ENCODE measurements at regions not wholly inside any gene's neighbourhood (a gene's known extent, or its start where the extent isn't known, plus 50 kb on each side); places are given as distances from the start of the nearest gene placed in this dataset.

DNA sequence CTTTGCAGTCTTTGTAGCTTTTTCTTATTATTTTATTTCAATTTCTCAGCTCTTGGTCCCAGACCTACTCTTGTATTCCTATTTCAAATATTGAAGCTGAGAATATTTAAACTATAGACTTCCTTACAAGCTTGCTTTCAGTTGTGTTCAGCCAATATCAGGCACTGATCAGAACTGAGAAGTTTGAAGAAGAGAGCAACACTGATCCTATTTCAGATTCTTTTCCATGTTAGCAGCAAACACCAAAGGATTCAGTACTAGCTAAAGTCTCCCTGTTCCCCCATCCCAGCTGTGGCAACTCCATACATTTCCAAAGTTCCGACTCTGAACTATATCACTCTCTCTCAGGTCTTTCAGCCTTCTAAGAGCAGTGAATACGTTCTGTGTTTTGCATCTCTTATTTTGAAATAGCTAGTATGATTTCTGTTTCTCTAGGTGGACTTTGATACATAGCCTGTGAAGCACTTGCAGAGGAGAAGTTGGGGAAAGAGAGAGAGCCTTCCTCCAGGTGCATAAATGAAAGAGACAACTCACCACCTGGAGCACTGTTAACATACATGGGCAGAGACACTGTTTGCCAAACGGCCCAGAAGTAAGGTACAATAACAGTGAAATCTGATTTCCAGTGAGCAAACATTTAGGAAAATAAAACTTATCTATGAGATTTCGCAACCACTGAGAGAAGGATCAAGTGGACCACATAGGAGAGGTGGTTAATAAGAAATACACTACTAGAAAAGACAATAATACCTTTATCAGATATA lies 135.0 kb upstream of the ZNF804A start:
- WGBS, 2 experiments, result 82 to 85% methylated on average over 3 to 4 of the region's 4 CpGs
- Histone ChIP-seq H3K4me1 (ENCODE audit: control insufficient read depth, insufficient read depth, low read length) (no peaks in the 10 kb centered on the region), H3K4me3 (ENCODE audit: insufficient read depth, low read depth, low read length) (no peak overlapping the region), H3K27me3 (ENCODE audit: control insufficient read depth, insufficient read depth, low read length, poor library complexity, severe bottlenecking) (no peaks in the 10 kb centered on the region), H3K27ac (ENCODE audit: insufficient read depth, low read depth, low read length, poor library complexity, severe bottlenecking) (no peak overlapping the region), H3K9me3 (ENCODE audit: control insufficient read depth, low read length) (no peaks in the 10 kb centered on the region), H3K36me3 (ENCODE audit: control insufficient read depth, insufficient read depth, low read length) (no peaks in the 10 kb centered on the region)

DNA sequence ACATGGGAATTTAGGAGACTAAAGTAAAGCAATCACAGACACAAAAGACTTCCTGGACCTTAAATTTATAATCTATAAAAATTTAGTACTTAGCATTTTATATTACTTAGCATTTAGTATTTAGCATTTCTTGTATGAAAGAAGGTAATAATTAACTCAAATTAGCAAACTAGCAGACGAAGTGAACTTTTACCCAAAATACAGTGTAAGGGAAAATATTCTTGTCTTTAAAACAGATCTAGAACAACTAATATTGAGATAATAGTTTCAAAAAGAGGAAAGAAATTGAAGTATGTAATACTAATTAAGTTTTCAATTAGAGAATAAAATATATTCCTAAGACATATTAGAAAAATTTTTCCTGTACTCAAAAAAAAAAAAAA lies 134.5 kb upstream of the ZNF804A start:
- no CpG with 5 or more reads among the region's 1 CpG for WGBS, 2 experiments
- no peak overlapping the region for H3K27ac ChIP-seq (ENCODE audit: insufficient read depth, low read depth, low read length, poor library complexity, severe bottlenecking)

DNA sequence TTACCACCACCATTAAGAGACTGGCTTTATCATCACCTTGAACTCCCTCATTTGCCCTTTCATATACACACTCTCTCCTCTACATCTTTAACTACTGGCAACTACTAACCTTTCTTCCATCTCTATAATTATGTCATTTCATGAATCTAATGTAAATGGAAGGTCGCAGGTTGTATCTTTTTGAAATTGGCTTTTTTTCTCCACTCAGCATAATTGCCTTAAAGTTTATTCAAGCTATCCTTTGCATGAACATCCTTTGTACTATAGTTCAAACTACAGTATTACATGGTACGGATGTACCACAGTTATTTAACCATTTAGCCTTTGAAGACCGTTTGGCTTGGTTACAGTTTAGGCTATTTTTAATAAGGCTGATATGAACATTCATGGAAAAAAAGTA lies 129.5 kb upstream of the ZNF804A start:
- H3K27me3 ChIP-seq (ENCODE audit: control insufficient read depth, insufficient read depth, low read length, poor library complexity, severe bottlenecking), result no peaks in the 10 kb centered on the region
- H3K36me3 ChIP-seq (ENCODE audit: control insufficient read depth, insufficient read depth, low read length), result no peaks in the 10 kb centered on the region
- 77 to 100% methylated on average over 1 to 2 of the region's 3 CpGs for WGBS, 2 experiments
- no peak overlapping the region for H3K4me3 ChIP-seq (ENCODE audit: insufficient read depth, low read depth, low read length)
- no peaks in the 10 kb centered on the region for H3K4me1 ChIP-seq (ENCODE audit: control insufficient read depth, insufficient read depth, low read length)
- H3K9me3 ChIP-seq (ENCODE audit: control insufficient read depth, low read length), result no peaks in the 10 kb centered on the region
- no peak overlapping the region for H3K27ac ChIP-seq (ENCODE audit: insufficient read depth, low read depth, low read length, poor library complexity, severe bottlenecking)

More for the DNA sequence above, 134.5 kb upstream of the ZNF804A start:
- no peaks in the 10 kb centered on the region for H3K36me3 ChIP-seq (ENCODE audit: control insufficient read depth, insufficient read depth, low read length)
- no peaks in the 10 kb centered on the region for H3K4me1 ChIP-seq (ENCODE audit: control insufficient read depth, insufficient read depth, low read length)
- H3K4me3 ChIP-seq (ENCODE audit: insufficient read depth, low read depth, low read length), result no peak overlapping the region
- H3K9me3 ChIP-seq (ENCODE audit: control insufficient read depth, low read length), result no peaks in the 10 kb centered on the region
- H3K27me3 ChIP-seq (ENCODE audit: control insufficient read depth, insufficient read depth, low read length, poor library complexity, severe bottlenecking), result no peaks in the 10 kb centered on the region

DNA sequence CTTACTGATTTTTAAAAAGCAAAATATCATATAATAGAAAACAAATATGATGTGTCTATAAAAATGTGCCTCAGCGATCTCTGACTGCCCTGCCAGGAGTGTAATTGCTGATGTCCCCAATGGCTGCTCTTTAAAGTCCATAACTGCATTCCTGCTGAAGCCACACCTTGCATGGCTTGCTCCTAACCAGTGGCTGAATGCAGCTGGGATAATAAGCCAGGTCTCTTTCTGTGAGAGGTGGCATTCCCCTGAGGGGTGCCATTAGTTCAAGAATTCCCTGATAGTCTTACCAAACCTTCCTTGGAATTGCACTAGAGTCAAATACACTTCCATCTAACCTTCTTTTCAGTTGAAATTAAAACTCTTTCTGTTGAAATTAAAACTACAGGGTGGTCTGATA lies 125.8 kb upstream of the ZNF804A start:
- no peak overlapping the region for H3K27ac ChIP-seq (ENCODE audit: insufficient read depth, low read depth, low read length, poor library complexity, severe bottlenecking)
- H3K9me3 ChIP-seq (ENCODE audit: control insufficient read depth, low read length), result no peaks in the 10 kb centered on the region
- H3K27me3 ChIP-seq (ENCODE audit: control insufficient read depth, insufficient read depth, low read length, poor library complexity, severe bottlenecking), result no peaks in the 10 kb centered on the region
- 100% methylated on average over 1 of the region's 1 CpG for WGBS, 2 experiments
- no peaks in the 10 kb centered on the region for H3K36me3 ChIP-seq (ENCODE audit: control insufficient read depth, insufficient read depth, low read length)
- no peaks in the 10 kb centered on the region for H3K4me1 ChIP-seq (ENCODE audit: control insufficient read depth, insufficient read depth, low read length)
- H3K4me3 ChIP-seq (ENCODE audit: insufficient read depth, low read depth, low read length), result no peak overlapping the region

DNA sequence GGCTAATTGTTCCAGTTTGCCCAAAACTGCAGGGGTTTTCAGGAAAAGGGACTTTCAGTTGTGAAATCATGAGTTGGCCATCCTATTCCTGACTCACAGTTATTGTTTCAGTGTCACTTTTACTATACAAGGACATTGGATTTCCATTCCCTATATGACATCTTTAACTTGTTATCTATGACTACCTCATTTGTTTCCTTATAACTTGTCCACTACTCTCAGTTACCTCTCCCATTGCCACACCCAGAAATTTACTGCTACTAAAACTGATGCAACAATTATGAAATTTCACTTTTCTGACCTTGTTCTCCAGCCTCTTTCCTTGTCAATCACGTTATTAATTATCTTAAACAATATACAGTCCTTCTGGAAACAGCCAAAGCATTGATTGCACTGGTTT lies 116.5 kb upstream of the ZNF804A start:
- Histone ChIP-seq H3K27ac (ENCODE audit: insufficient read depth, low read depth, low read length, poor library complexity, severe bottlenecking) (no peak overlapping the region), H3K9me3 (ENCODE audit: control insufficient read depth, low read length) (no peaks in the 10 kb centered on the region), H3K36me3 (ENCODE audit: control insufficient read depth, insufficient read depth, low read length) (no peaks in the 10 kb centered on the region), H3K27me3 (ENCODE audit: control insufficient read depth, insufficient read depth, low read length, poor library complexity, severe bottlenecking) (no peaks in the 10 kb centered on the region), H3K4me1 (ENCODE audit: control insufficient read depth, insufficient read depth, low read length) (no peaks in the 10 kb centered on the region), H3K4me3 (ENCODE audit: insufficient read depth, low read depth, low read length) (no peak overlapping the region)
- WGBS, 2 experiments, result 73 to 79% methylated on average over 1 of the region's 1 CpG

DNA sequence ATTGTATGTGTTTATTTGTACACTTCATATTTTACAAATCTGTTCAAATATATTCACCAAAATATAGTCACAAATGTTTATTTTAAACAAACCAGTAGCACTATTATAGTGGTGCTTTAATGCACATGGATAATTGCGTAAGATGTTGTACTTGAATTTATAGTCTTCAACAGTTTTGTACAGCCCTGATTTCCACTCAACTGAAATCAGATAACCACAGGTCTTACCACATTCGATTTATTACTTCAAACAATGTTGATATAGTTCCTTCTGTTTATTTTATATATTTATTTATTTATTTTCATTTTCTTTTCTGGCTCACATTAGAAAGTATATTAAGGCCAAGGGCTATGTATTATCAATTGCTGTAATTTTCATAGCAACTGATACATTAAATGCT lies 99.4 kb upstream of the ZNF804A start:
- no peaks in the 10 kb centered on the region for H3K36me3 ChIP-seq (ENCODE audit: control insufficient read depth, insufficient read depth, low read length)
- no peak overlapping the region for H3K27ac ChIP-seq (ENCODE audit: insufficient read depth, low read depth, low read length, poor library complexity, severe bottlenecking)
- H3K27me3 ChIP-seq (ENCODE audit: control insufficient read depth, insufficient read depth, low read length, poor library complexity, severe bottlenecking), result no peaks in the 10 kb centered on the region
- no peaks in the 10 kb centered on the region for H3K4me1 ChIP-seq (ENCODE audit: control insufficient read depth, insufficient read depth, low read length)
- WGBS, 2 experiments, result 100% methylated on average over 1 of the region's 2 CpGs; no CpG with 5 or more reads in 1 of the 2 experiments
- no peaks in the 10 kb centered on the region for H3K9me3 ChIP-seq (ENCODE audit: control insufficient read depth, low read length)
- no peak overlapping the region for H3K4me3 ChIP-seq (ENCODE audit: insufficient read depth, low read depth, low read length)

DNA sequence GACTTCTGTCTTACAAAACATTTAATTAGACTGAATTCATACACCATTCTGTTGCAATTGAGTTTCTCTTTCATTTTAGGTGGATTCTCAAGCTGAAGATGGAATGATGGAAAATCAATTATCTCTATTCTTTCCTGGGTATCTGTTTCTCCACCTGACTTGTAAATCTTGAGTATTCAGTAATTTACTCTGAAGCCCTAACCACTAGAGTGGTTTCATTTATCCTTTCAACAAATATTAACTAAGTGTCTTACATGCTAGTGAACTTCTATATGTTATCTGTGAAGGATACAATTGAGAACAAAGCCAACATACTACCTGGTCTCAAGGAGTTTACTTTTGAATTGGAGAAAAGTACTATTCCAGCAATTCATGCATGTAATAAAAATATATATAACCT lies 94.1 kb upstream of the ZNF804A start:
- H3K27me3 ChIP-seq (ENCODE audit: control insufficient read depth, insufficient read depth, low read length, poor library complexity, severe bottlenecking), result no peaks in the 10 kb centered on the region
- H3K9me3 ChIP-seq (ENCODE audit: control insufficient read depth, low read length), result no peaks in the 10 kb centered on the region
- no peak overlapping the region for H3K4me3 ChIP-seq (ENCODE audit: insufficient read depth, low read depth, low read length)
- H3K27ac ChIP-seq (ENCODE audit: insufficient read depth, low read depth, low read length, poor library complexity, severe bottlenecking), result no peak overlapping the region
- no peaks in the 10 kb centered on the region for H3K4me1 ChIP-seq (ENCODE audit: control insufficient read depth, insufficient read depth, low read length)
- no peaks in the 10 kb centered on the region for H3K36me3 ChIP-seq (ENCODE audit: control insufficient read depth, insufficient read depth, low read length)

DNA sequence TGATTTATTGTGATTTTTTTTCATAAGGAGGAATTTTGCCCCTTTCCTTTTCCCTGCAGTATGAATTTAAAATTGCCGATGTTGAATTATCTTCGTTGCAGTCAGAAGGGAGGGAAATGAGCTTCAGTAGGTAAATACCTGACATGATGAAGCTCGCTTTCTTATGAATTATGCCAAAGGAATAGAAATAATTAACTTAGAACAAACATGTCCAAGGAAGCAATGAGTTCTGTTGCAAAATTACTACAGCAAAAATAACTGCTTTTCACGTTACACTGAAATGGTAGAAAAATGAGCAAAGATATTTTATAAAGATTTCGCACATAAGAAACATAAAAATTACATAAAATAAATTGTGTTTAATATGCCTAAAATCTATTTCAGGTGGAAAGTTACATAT lies 91.1 kb upstream of the ZNF804A start:
- Histone ChIP-seq H3K27me3 (ENCODE audit: control insufficient read depth, insufficient read depth, low read length, poor library complexity, severe bottlenecking) (no peaks in the 10 kb centered on the region), H3K4me1 (ENCODE audit: control insufficient read depth, insufficient read depth, low read length) (no peaks in the 10 kb centered on the region), H3K4me3 (ENCODE audit: insufficient read depth, low read depth, low read length) (no peak overlapping the region), H3K27ac (ENCODE audit: insufficient read depth, low read depth, low read length, poor library complexity, severe bottlenecking) (no peak overlapping the region), H3K9me3 (ENCODE audit: control insufficient read depth, low read length) (no peaks in the 10 kb centered on the region), H3K36me3 (ENCODE audit: control insufficient read depth, insufficient read depth, low read length) (no peaks in the 10 kb centered on the region)
- 96 to 97% methylated on average over 3 of the region's 5 CpGs for WGBS, 2 experiments

DNA sequence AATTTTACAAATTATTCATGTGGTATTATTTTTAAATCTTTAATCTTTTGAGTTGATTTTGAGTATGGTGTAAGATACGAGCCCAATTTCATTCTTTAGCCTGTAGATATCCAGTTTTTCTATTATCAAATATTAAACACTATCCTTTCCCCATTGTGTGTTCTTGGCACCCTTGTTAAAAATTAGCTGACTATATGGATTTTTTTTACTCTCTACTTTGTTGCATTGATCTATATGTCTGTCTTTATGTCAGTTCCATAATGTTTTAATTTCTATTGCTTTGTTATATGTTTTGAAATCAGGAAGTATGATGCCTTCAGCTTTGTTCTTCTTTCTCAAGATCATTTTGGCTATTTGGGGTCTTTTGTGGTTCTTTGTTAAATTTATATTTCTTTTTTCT lies 80.9 kb upstream of the ZNF804A start:
- Histone ChIP-seq H3K4me3 (ENCODE audit: insufficient read depth, low read depth, low read length) (no peak overlapping the region), H3K27ac (ENCODE audit: insufficient read depth, low read depth, low read length, poor library complexity, severe bottlenecking) (no peak overlapping the region), H3K4me1 (ENCODE audit: control insufficient read depth, insufficient read depth, low read length) (no peaks in the 10 kb centered on the region), H3K27me3 (ENCODE audit: control insufficient read depth, insufficient read depth, low read length, poor library complexity, severe bottlenecking) (no peaks in the 10 kb centered on the region), H3K36me3 (ENCODE audit: control insufficient read depth, insufficient read depth, low read length) (no peaks in the 10 kb centered on the region), H3K9me3 (ENCODE audit: control insufficient read depth, low read length) (no peaks in the 10 kb centered on the region)
- no CpG with 5 or more reads among the region's 1 CpG for WGBS, 2 experiments

DNA sequence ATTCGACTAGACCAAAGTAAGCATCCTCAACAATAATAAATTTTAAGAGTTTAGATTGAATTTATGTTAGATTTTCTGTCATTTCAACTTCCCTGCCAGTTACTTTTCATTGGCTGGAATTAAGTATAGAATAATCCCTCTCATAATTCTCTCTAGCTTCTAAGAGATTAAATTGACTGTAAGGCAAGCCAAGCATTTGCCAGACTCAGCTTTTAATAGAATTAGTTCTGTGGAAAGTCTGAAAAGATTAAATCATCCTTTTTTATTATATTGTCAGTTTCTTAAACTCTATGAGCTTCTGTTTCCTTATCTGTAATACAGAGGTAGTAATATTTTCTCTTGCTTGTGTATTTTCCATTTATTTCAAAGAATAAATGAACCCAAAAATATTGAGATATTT lies 77.9 kb upstream of the ZNF804A start:
- H3K4me1 ChIP-seq (ENCODE audit: control insufficient read depth, insufficient read depth, low read length), result no peaks in the 10 kb centered on the region
- WGBS, 2 experiments, result no CpG with 5 or more reads among the region's 1 CpG
- no peaks in the 10 kb centered on the region for H3K36me3 ChIP-seq (ENCODE audit: control insufficient read depth, insufficient read depth, low read length)
- no peaks in the 10 kb centered on the region for H3K9me3 ChIP-seq (ENCODE audit: control insufficient read depth, low read length)
- H3K4me3 ChIP-seq (ENCODE audit: insufficient read depth, low read depth, low read length), result no peak overlapping the region
- H3K27me3 ChIP-seq (ENCODE audit: control insufficient read depth, insufficient read depth, low read length, poor library complexity, severe bottlenecking), result no peaks in the 10 kb centered on the region
- no peak overlapping the region for H3K27ac ChIP-seq (ENCODE audit: insufficient read depth, low read depth, low read length, poor library complexity, severe bottlenecking)

DNA sequence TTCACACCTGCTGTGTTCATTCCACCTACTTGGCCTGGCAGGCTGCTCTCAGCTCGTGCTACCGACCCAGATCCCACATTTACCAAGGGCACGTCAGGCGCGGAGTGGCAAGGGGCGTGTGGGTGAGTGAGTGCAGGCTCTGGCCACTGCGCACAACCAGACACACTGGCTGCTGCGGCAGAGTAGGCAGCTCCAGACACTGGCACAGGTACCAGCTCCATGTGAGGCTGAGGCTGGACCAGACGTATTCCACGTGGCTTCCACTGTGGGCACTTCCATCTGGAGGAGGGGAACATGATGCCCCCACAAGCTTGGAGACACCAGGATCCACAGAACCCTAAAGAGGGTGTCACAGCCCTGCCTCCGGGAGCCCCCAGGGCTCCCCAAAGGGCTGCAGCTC lies 74.6 kb upstream of the ZNF804A start:
- Histone ChIP-seq H3K9me3 (ENCODE audit: control insufficient read depth, low read length) (peaks cover 8% of the 10 kb centered on the region), H3K4me3 (ENCODE audit: insufficient read depth, low read depth, low read length) (no peak overlapping the region), H3K4me1 (ENCODE audit: control insufficient read depth, insufficient read depth, low read length) (no peaks in the 10 kb centered on the region), H3K27ac (ENCODE audit: insufficient read depth, low read depth, low read length, poor library complexity, severe bottlenecking) (no peak overlapping the region), H3K27me3 (ENCODE audit: control insufficient read depth, insufficient read depth, low read length, poor library complexity, severe bottlenecking) (no peaks in the 10 kb centered on the region), H3K36me3 (ENCODE audit: control insufficient read depth, insufficient read depth, low read length) (no peaks in the 10 kb centered on the region)
- WGBS, 2 experiments, result 94 to 97% methylated on average over 11 of the region's 11 CpGs
